ENCODE measurements at regions not wholly inside any gene's neighbourhood (a gene's known extent, or its start where the extent isn't known, plus 50 kb on each side); places are given as distances from the start of the nearest gene placed in this dataset.

DNA sequence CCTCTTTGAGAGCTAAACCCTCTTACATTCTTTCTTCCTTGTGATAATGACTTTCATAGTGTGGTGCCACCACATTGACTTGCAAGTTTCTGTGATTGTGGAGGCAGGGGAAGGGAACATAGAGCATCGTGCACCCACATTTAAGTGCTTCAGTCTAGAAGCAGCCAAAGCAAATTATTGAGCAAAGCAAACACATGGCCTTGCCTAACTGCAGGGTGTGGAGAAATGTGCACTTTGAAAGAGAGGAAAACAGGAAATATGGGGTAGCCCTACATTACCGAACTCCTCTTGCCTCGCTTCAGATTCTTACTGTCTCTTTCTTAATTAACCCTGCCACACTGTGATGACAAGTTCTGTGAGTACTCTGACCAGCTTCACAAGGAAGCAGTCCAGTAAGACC, 814.6 kb downstream of the SLC4A3 start:
- FAIRE-seq, result no peak
- H3K4me3 Mint-ChIP-seq (ENCODE audit: unreplicated experiment), result no peak overlapping the region

DNA sequence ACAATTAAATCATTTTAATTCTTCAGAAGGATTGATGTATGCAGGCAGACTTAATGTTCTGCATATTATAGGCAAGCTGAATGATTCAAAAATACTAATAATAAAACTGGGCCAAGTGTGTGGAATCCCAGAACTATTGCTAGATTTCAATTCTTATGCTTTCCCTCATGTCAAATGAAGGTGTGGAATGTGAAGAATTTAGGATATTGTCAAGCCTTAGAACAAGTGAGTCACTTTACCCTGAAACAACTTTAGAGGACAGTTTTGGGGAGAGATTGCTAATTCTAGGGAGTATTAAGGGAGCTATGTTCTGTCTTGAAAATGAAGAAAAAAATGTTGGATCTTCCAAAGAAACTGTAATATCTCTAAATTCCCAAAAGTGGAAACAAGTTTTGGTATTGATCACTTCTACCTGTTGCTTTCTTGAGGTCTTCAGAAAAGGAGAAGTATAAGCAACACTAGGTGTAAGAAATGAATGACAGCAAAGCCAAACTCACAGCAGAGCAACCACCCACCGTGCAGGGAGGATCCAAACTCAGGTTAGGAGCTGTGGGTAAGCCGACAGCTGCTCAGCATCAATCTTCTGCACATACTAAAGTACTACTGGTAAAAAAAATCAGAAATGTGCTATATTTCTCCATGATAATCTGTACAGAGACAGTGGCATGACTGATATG, 818.1 kb downstream of the SLC4A3 start:
- H3K27me3 Mint-ChIP-seq (ENCODE audit: low read depth, unreplicated experiment), result no peaks in the 10 kb centered on the region
- Histone ChIP-seq H4K20me1 (ENCODE audit: insufficient read depth, low read length) (no peaks in the 10 kb centered on the region), H3K36me3 (ENCODE audit: insufficient read depth, low read length) (no peaks in the 10 kb centered on the region), H2AFZ (ENCODE audit: low read depth, low read length) (no peak overlapping the region), H3K79me2 (ENCODE audit: insufficient read depth, low read length) (no peaks in the 10 kb centered on the region), H3K4me1 (ENCODE audit: insufficient read depth, low read length) (no peaks in the 10 kb centered on the region), H3K27ac (ENCODE audit: low read depth, low read length) (no peak overlapping the region), H3K9me3 (ENCODE audit: insufficient read depth, low read depth, low read length) (no peaks in the 10 kb centered on the region), H3K9ac (ENCODE audit: low read length) (no peak overlapping the region), H3K4me3 (ENCODE audit: insufficient read depth, low read depth, low read length) (no peak overlapping the region), H3K4me2 (ENCODE audit: low read length) (no peak overlapping the region), H3K27me3 (ENCODE audit: insufficient read depth, low read length) (no peaks in the 10 kb centered on the region)
- peak; percentile 45 for DNase-seq (ENCODE audit: low read depth)
- FAIRE-seq, result peak; percentile 50
- TF ChIP-seq EZH2 (IDR thresholded peaks at IDR 0.05; ENCODE audit: insufficient read depth, low read length), result no peak
- TF ChIP-seq, protein P1, sequence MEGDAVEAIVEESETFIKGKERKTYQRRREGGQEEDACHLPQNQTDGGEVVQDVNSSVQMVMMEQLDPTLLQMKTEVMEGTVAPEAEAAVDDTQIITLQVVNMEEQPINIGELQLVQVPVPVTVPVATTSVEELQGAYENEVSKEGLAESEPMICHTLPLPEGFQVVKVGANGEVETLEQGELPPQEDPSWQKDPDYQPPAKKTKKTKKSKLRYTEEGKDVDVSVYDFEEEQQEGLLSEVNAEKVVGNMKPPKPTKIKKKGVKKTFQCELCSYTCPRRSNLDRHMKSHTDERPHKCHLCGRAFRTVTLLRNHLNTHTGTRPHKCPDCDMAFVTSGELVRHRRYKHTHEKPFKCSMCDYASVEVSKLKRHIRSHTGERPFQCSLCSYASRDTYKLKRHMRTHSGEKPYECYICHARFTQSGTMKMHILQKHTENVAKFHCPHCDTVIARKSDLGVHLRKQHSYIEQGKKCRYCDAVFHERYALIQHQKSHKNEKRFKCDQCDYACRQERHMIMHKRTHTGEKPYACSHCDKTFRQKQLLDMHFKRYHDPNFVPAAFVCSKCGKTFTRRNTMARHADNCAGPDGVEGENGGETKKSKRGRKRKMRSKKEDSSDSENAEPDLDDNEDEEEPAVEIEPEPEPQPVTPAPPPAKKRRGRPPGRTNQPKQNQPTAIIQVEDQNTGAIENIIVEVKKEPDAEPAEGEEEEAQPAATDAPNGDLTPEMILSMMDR (IDR thresholded peaks at IDR 0.05; ENCODE audit: insufficient read depth, low read depth, low read length), result no peak
- H3K4me1 Mint-ChIP-seq (ENCODE audit: low read depth, unreplicated experiment), result peaks cover 6% of the 10 kb centered on the region
- H3K36me3 Mint-ChIP-seq (ENCODE audit: low read depth, unreplicated experiment), result no peaks in the 10 kb centered on the region
- H3K4me3 Mint-ChIP-seq (ENCODE audit: unreplicated experiment), result no peak overlapping the region
- H3K27ac Mint-ChIP-seq (ENCODE audit: unreplicated experiment), result no peak overlapping the region
- no peaks in the 10 kb centered on the region for H3K9me3 Mint-ChIP-seq (ENCODE audit: unreplicated experiment)

More for the DNA sequence above, 814.6 kb downstream of the SLC4A3 start:
- Histone ChIP-seq H3K9ac (ENCODE audit: low read length) (no peak overlapping the region), H4K20me1 (ENCODE audit: insufficient read depth, low read length) (no peaks in the 10 kb centered on the region), H3K9me3 (ENCODE audit: insufficient read depth, low read depth, low read length) (no peaks in the 10 kb centered on the region), H3K27ac (ENCODE audit: low read depth, low read length) (no peak overlapping the region), H3K79me2 (ENCODE audit: insufficient read depth, low read length) (no peaks in the 10 kb centered on the region), H3K4me1 (ENCODE audit: insufficient read depth, low read length) (no peaks in the 10 kb centered on the region), H3K4me2 (ENCODE audit: low read length) (no peak overlapping the region), H3K36me3 (ENCODE audit: insufficient read depth, low read length) (no peaks in the 10 kb centered on the region), H2AFZ (ENCODE audit: low read depth, low read length) (no peak overlapping the region), H3K4me3 (ENCODE audit: insufficient read depth, low read depth, low read length) (no peak overlapping the region), H3K27me3 (ENCODE audit: insufficient read depth, low read length) (no peaks in the 10 kb centered on the region)
- TF ChIP-seq, protein P1 (IDR thresholded peaks at IDR 0.05; ENCODE audit: insufficient read depth, low read depth, low read length), result no peak
- no peak for TF ChIP-seq EZH2 (IDR thresholded peaks at IDR 0.05; ENCODE audit: insufficient read depth, low read length)
- no peaks in the 10 kb centered on the region for H3K9me3 Mint-ChIP-seq (ENCODE audit: unreplicated experiment)
- no peaks in the 10 kb centered on the region for H3K27me3 Mint-ChIP-seq (ENCODE audit: low read depth, unreplicated experiment)
- no peak overlapping the region for H3K27ac Mint-ChIP-seq (ENCODE audit: unreplicated experiment)
- H3K36me3 Mint-ChIP-seq (ENCODE audit: low read depth, unreplicated experiment), result no peaks in the 10 kb centered on the region
- H3K4me1 Mint-ChIP-seq (ENCODE audit: low read depth, unreplicated experiment), result peaks cover 6% of the 10 kb centered on the region
- DNase-seq (ENCODE audit: low read depth), result no peak

DNA sequence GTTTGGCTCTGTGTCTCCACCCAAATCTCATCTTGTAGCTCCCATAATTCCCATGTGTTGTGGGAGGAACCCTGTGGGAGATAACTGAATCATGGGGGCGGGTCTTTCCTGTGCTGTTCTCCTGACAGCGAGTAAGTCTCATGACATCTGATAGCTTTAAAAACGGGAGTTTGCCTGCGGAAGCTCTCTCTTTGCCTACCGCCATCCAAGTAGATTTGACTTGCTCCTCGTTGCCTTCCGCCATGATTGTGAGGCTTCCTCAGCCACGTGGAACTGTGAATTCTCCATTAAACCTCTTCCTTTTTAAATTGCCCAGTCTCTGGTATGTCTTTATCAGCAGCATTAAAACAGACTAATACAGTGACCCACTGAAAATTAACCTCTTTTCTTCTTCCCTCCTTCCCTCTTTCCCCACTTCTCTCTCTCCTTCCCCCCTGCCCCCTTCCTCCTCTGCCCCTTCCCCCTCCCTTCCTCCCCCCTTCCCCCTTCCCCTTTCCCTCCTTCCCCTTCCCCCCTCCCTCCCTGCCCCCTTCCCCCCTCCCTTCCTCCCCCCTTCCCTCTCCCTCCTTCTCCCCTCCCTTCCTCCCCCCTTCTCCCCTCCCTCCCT, 818.8 kb downstream of the SLC4A3 start:
- peaks cover 6% of the 10 kb centered on the region for H3K4me1 Mint-ChIP-seq (ENCODE audit: low read depth, unreplicated experiment)
- H3K4me3 Mint-ChIP-seq (ENCODE audit: unreplicated experiment), result no peak overlapping the region
- TF ChIP-seq, protein P1 (IDR thresholded peaks at IDR 0.05; ENCODE audit: insufficient read depth, low read depth, low read length), result no peak
- no peak for TF ChIP-seq EZH2 (IDR thresholded peaks at IDR 0.05; ENCODE audit: insufficient read depth, low read length)
- Histone ChIP-seq H3K9ac (ENCODE audit: low read length) (no peak overlapping the region), H2AFZ (ENCODE audit: low read depth, low read length) (no peak overlapping the region), H4K20me1 (ENCODE audit: insufficient read depth, low read length) (no peaks in the 10 kb centered on the region), H3K4me3 (ENCODE audit: insufficient read depth, low read depth, low read length) (no peak overlapping the region), H3K27me3 (ENCODE audit: insufficient read depth, low read length) (no peaks in the 10 kb centered on the region), H3K9me3 (ENCODE audit: insufficient read depth, low read depth, low read length) (no peaks in the 10 kb centered on the region), H3K4me1 (ENCODE audit: insufficient read depth, low read length) (no peaks in the 10 kb centered on the region), H3K27ac (ENCODE audit: low read depth, low read length) (no peak overlapping the region), H3K36me3 (ENCODE audit: insufficient read depth, low read length) (no peaks in the 10 kb centered on the region), H3K4me2 (ENCODE audit: low read length) (no peak overlapping the region), H3K79me2 (ENCODE audit: insufficient read depth, low read length) (no peaks in the 10 kb centered on the region)
- FAIRE-seq, result no peak
- peaks cover 2% of the 10 kb centered on the region for H3K27me3 Mint-ChIP-seq (ENCODE audit: low read depth, unreplicated experiment)
- H3K9me3 Mint-ChIP-seq (ENCODE audit: unreplicated experiment), result no peaks in the 10 kb centered on the region
- DNase-seq (ENCODE audit: low read depth), result no peak
- H3K36me3 Mint-ChIP-seq (ENCODE audit: low read depth, unreplicated experiment), result no peaks in the 10 kb centered on the region
- no peak overlapping the region for H3K27ac Mint-ChIP-seq (ENCODE audit: unreplicated experiment)
